Inferior parietal cortex (tissue), 1 donor: ENCODE measurements at regions not wholly inside any gene's neighbourhood (a gene's known extent, or its start where the extent isn't known, plus 50 kb on each side); places are given as distances from the start of the nearest gene placed in this dataset.

Experiments used
- DNase-seq: peaks from one replicate; pipeline ENCODE4 v3.0.0-alpha.2; 2016; ENCODE audit errors: extremely low spot score

- DNase-seq = no peak
Measured at GRCh38 chr10:43874984-43875383, 226.3 kb upstream of the ZNF32 start.

- no peak for DNase-seq
Measured at GRCh38 chr10:43873717-43874116, 225.0 kb upstream of the ZNF32 start.

- no peak for DNase-seq
Measured at GRCh38 chr10:43872644-43873043, 224.0 kb upstream of the ZNF32 start.

GRCh38 chr10:43871545-43871944 lies 222.9 kb upstream of the ZNF32 start:
- DNase-seq = no peak

GRCh38 chr10:43870968-43871439 lies 222.3 kb upstream of the ZNF32 start:
- DNase-seq = no peak

GRCh38 chr10:43869669-43870322 lies 221.1 kb upstream of the ZNF32 start:
- no peak for DNase-seq

GRCh38 chr10:43868952-43869351 lies 220.3 kb upstream of the ZNF32 start:
- no peak for DNase-seq

- no peak for DNase-seq
Measured at GRCh38 chr10:43867667-43868565, 219.2 kb upstream of the ZNF32 start.

GRCh38 chr10:43867113-43867512 lies 218.4 kb upstream of the ZNF32 start:
- DNase-seq = no peak

GRCh38 chr10:43866712-43867111 lies 218.0 kb upstream of the ZNF32 start:
- no peak for DNase-seq

- no peak for DNase-seq
Measured at GRCh38 chr10:43865265-43866135, 216.8 kb upstream of the ZNF32 start.

- no peak for DNase-seq
Measured at GRCh38 chr10:43864656-43865055, 216.0 kb upstream of the ZNF32 start.

- DNase-seq = no peak
Measured at GRCh38 chr10:43863859-43864591, 215.3 kb upstream of the ZNF32 start.

GRCh38 chr10:43863270-43863669 lies 214.6 kb upstream of the ZNF32 start:
- DNase-seq = no peak

- no peak for DNase-seq
Measured at GRCh38 chr10:43862756-43863155, 214.1 kb upstream of the ZNF32 start.

- DNase-seq = no peak
Measured at GRCh38 chr10:43861966-43862751, 213.5 kb upstream of the ZNF32 start.

- DNase-seq = no peak
Measured at GRCh38 chr10:43859016-43859525, 210.4 kb upstream of the ZNF32 start.

GRCh38 chr10:43857931-43858315 lies 209.2 kb upstream of the ZNF32 start:
- peak; percentile 18 for DNase-seq

- DNase-seq = no peak
Measured at GRCh38 chr10:43857206-43857930, 208.7 kb upstream of the ZNF32 start.

- no peak for DNase-seq
Measured at GRCh38 chr10:43856299-43856698, 207.6 kb upstream of the ZNF32 start.
